IMR-90 (cell line): ENCODE measurements at regions not wholly inside any gene's neighbourhood (a gene's known extent, or its start where the extent isn't known, plus 50 kb on each side); places are given as distances from the start of the nearest gene placed in this dataset.

Experiments used
- ATAC-seq: fragments of 200-7000 bp; cut with Tn5 transposase; 2 replicates; pipeline ENCODE4 v1.9.1; 2020; ENCODE audit warnings: low read depth, mild to moderate bottlenecking, moderate library complexity
- BruUV-seq: library from RNA; stranded (reverse); fragments of 400-500 nt; replicated peaks from 2 replicates; lab custom pipeline; 2021; lab: Mats Ljungman, UMichigan
- CTCF ChIA-PET: fragments of 300-600 bp; formaldehyde crosslinking; extraction: SDS; loops from one replicate; lab custom pipeline; 2021; ENCODE audit warnings: antibody characterized with exemption; lab: Yijun Ruan, JAX
- POLR2A ChIA-PET: fragments of 300-600 bp; sonication (Branson Sonifier 250); formaldehyde crosslinking; loops from one replicate; lab custom pipeline; 2022; ENCODE audit warnings: antibody characterized with exemption; ENCODE audit not compliant: unreplicated experiment; lab: Charles Lee
- DNase-seq: peaks from one replicate; pipeline ENCODE4 v3.0.0; 2013
- H2AFZ ChIP-seq: replicated peaks from 2 replicates; pipeline ENCODE3; 2013; ENCODE audit warnings: low read length, mild to moderate bottlenecking; ENCODE audit not compliant: poor library complexity
- H2AK5ac ChIP-seq: 2 replicates; pipeline ENCODE4 v1.6.1; 2013; ENCODE audit warnings: low read depth, low read length, inconsistent platforms
- H2AK9ac ChIP-seq: replicated peaks from 2 replicates; pipeline ENCODE3; 2013; ENCODE audit warnings: mild to moderate bottlenecking, low read depth, low read length, moderate library complexity; ENCODE audit not compliant: poor library complexity
- H2BK120ac ChIP-seq: 2 replicates; pipeline ENCODE4 v1.6.1; 2013; ENCODE audit warnings: low read depth, low read length, inconsistent platforms
- H2BK15ac ChIP-seq: 3 replicates; pipeline ENCODE4 v1.6.1; 2013; ENCODE audit warnings: low read depth, low read length, inconsistent platforms
- H2BK20ac ChIP-seq: 2 replicates; pipeline ENCODE4 v1.6.1; 2013; ENCODE audit warnings: low read depth, mild to moderate bottlenecking, inconsistent platforms, low read length, moderate library complexity
- H2BK5ac ChIP-seq: 2 replicates; pipeline ENCODE4 v1.6.1; 2013; ENCODE audit warnings: mild to moderate bottlenecking, low read depth, low read length, inconsistent platforms; ENCODE audit not compliant: poor library complexity, severe bottlenecking
- H3K14ac ChIP-seq: replicated peaks from 2 replicates; pipeline ENCODE4 v1.6.1; 2013; ENCODE audit warnings: low read depth, low read length, inconsistent platforms
- H3K18ac ChIP-seq: 2 replicates; pipeline ENCODE4 v1.6.1; 2013; ENCODE audit warnings: low read depth, low read length, control low read depth
- H3K23ac ChIP-seq: 2 replicates; pipeline ENCODE4 v1.6.1; 2013; ENCODE audit warnings: low read depth, low read length, inconsistent platforms
- H3K27ac ChIP-seq: 2 replicates; pipeline ENCODE4 v1.5.1; 2013; ENCODE audit warnings: mild to moderate bottlenecking, control low read depth, low read length; ENCODE audit not compliant: insufficient read depth
- H3K27me3 ChIP-seq: 2 replicates; pipeline ENCODE4 v1.6.1; 2013; ENCODE audit warnings: low read length; ENCODE audit not compliant: control insufficient read depth, insufficient read depth
- H3K36me3 ChIP-seq: 2 replicates; pipeline ENCODE4 v1.6.1; 2013; ENCODE audit warnings: low read length, mixed read lengths; ENCODE audit not compliant: control insufficient read depth, insufficient read depth
- H3K4ac ChIP-seq: 2 replicates; pipeline ENCODE4 v1.6.1; 2013; ENCODE audit warnings: low read depth, low read length, inconsistent platforms
- H3K4me1 ChIP-seq: 2 replicates; pipeline ENCODE4 v1.6.1; 2013; ENCODE audit warnings: low read length, mixed read lengths; ENCODE audit not compliant: control insufficient read depth, insufficient read depth
- H3K4me2 ChIP-seq: 2 replicates; pipeline ENCODE4 v1.6.1; 2013; ENCODE audit warnings: low read depth, mild to moderate bottlenecking, control low read depth, low read length, moderate library complexity
- H3K4me3 ChIP-seq: 2 replicates; pipeline ENCODE4 v1.5.1; 2013; ENCODE audit warnings: low read depth, mild to moderate bottlenecking, control low read depth, low read length, moderate library complexity; ENCODE audit not compliant: insufficient read depth
- H3K56ac ChIP-seq: 2 replicates; pipeline ENCODE4 v1.6.1; 2013; ENCODE audit warnings: low read length, inconsistent platforms; ENCODE audit not compliant: insufficient read depth; ENCODE audit errors: extremely low read depth
- H3K79me1 ChIP-seq, 2 experiments: 2 replicates each; pipeline ENCODE4 v1.6.1; 2013; ENCODE audit warnings: low read length in 2 of 2, inconsistent platforms in 1 of 2, low read depth in 1 of 2
- H3K9ac ChIP-seq: 2 replicates; pipeline ENCODE4 v1.6.1; 2013; ENCODE audit warnings: low read depth, low read length, control low read depth
- H3K9me1 ChIP-seq: 2 replicates; pipeline ENCODE4 v1.6.1; 2013; ENCODE audit warnings: low read length, inconsistent platforms; ENCODE audit not compliant: insufficient read depth
- H3K9me3 ChIP-seq: 2 replicates; pipeline ENCODE4 v1.6.1; 2013; ENCODE audit warnings: low read length; ENCODE audit not compliant: control insufficient read depth, insufficient read depth
- H4K20me1 ChIP-seq: 2 replicates; pipeline ENCODE4 v1.6.1; 2013; ENCODE audit warnings: low read length, inconsistent platforms; ENCODE audit not compliant: insufficient read depth
- H4K5ac ChIP-seq: 2 replicates; pipeline ENCODE4 v1.6.1; 2013; ENCODE audit warnings: mild to moderate bottlenecking, low read depth, low read length, control low read depth
- H4K8ac ChIP-seq, 2 experiments: 2 replicates each; pipeline ENCODE4 v1.6.1; 2013; ENCODE audit warnings: low read depth in 2 of 2, low read length in 2 of 2, control low read depth in 1 of 2, inconsistent platforms in 1 of 2
- H4K91ac ChIP-seq: 2 replicates; pipeline ENCODE4 v1.6.1; 2013; ENCODE audit warnings: low read depth, low read length, inconsistent platforms; ENCODE audit not compliant: insufficient read depth
- FOS ChIP-seq: fragments of 150-350 bp; IDR thresholded peaks from 2 replicates; pipeline ENCODE4 v1.6.1; 2016; ENCODE audit warnings: low read depth, low read length
- NFE2L2 ChIP-seq: fragments of 150-350 bp; IDR thresholded peaks from 2 replicates; pipeline ENCODE4 v1.6.1; 2016; ENCODE audit warnings: low read depth, mild to moderate bottlenecking, low read length
- RAD21 ChIP-seq: IDR thresholded peaks from 2 replicates; pipeline ENCODE4 v1.6.1; 2012; ENCODE audit warnings: low read length, improper control_type of control experiment
- SMC3 ChIP-seq: fragments of 150-350 bp; IDR thresholded peaks from 2 replicates; pipeline ENCODE4 v1.6.1; 2016; ENCODE audit warnings: low read depth, mild to moderate bottlenecking, antibody characterized with exemption, low read length, moderate library complexity
- USF2 ChIP-seq: fragments of 150-350 bp; IDR thresholded peaks from 2 replicates; pipeline ENCODE4 v1.6.1; 2017; ENCODE audit warnings: mild to moderate bottlenecking, antibody characterized with exemption, low read length, low read depth
- WGBS, 2 experiments: methylation state at CpG; one replicate each; pipeline versions ENCODE4 v1.1.5 to v1.1.7; 2013; ENCODE audit warnings: missing lambda C conversion rate in 2 of 2; ENCODE audit not compliant: insufficient read length in 1 of 2; ENCODE audit errors: extremely low coverage in 2 of 2; 5-methylcytosine and 5-hydroxymethylcytosine counted together
- dilution Hi-C: fragments of 300-500 bp; cut with HindIII; formaldehyde crosslinking; loops from one replicate; pipeline ENCODE4 v1.14.3; 2018; ENCODE audit warnings: low sequenced_read_pairs; ENCODE audit not compliant: unreplicated experiment
- in situ Hi-C: fragments of 300-500 bp; cut with MboI; formaldehyde crosslinking; loops from 3 replicates; pipeline ENCODE4 v1.14.3; 2019; ENCODE audit warnings: low sequenced_read_pairs, inconsistent platforms, mixed read lengths
- intact Hi-C: fragments of 100-400 bp; cut with micrococcal nuclease; formaldehyde crosslinking; loops from 2 replicates; pipeline ENCODE4 v1.10.0; 2022
- TF ChIP-seq, protein P1 (sequence below): conservative IDR thresholded peaks from 2 replicates; pipeline ENCODE4 v1.5.1; 2012; ENCODE audit warnings: mild to moderate bottlenecking, low read depth, low read length, improper control_type of control experiment

GRCh38 chr2:183248866-183249567 lies 124.8 kb downstream of the NUP35 start:
- peak; percentile 50 for TF ChIP-seq RAD21
- TF ChIP-seq, protein P1, sequence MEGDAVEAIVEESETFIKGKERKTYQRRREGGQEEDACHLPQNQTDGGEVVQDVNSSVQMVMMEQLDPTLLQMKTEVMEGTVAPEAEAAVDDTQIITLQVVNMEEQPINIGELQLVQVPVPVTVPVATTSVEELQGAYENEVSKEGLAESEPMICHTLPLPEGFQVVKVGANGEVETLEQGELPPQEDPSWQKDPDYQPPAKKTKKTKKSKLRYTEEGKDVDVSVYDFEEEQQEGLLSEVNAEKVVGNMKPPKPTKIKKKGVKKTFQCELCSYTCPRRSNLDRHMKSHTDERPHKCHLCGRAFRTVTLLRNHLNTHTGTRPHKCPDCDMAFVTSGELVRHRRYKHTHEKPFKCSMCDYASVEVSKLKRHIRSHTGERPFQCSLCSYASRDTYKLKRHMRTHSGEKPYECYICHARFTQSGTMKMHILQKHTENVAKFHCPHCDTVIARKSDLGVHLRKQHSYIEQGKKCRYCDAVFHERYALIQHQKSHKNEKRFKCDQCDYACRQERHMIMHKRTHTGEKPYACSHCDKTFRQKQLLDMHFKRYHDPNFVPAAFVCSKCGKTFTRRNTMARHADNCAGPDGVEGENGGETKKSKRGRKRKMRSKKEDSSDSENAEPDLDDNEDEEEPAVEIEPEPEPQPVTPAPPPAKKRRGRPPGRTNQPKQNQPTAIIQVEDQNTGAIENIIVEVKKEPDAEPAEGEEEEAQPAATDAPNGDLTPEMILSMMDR = peak; percentile 55
- no peak for TF ChIP-seq NFE2L2
- TF ChIP-seq USF2 = no peak
- TF ChIP-seq FOS = no peak
- TF ChIP-seq SMC3 = 0 out of 2 replicates have a peak, but pooled peaks have one; percentile 32
- CTCF ChIA-PET = interaction anchor here (0.6 to 1.3 kb wide), 8 partner anchors 9 to 805 kb away, joined by 3 to 7 read pairs (median 3); no protein-coding TSS in a partner anchor
- no peaks in the 10 kb centered on the region for H3K27me3 ChIP-seq
- H3K14ac ChIP-seq = no peak overlapping the region
- no peak overlapping the region for H4K91ac ChIP-seq
- no peak overlapping the region for H3K23ac ChIP-seq
- no CpG with 5 or more reads among the region's 1 CpG for WGBS, 2 experiments
- no peak overlapping the region for H2BK120ac ChIP-seq
- no peaks in the 10 kb centered on the region for H3K36me3 ChIP-seq
- no peak overlapping the region for H2BK20ac ChIP-seq
- H4K5ac ChIP-seq = no peak overlapping the region
- H2BK15ac ChIP-seq = no peak overlapping the region
- H3K4me2 ChIP-seq = no peak overlapping the region
- POLR2A ChIA-PET = no interaction called here
- H3K18ac ChIP-seq = no peak overlapping the region
- no peak overlapping the region for H4K8ac ChIP-seq
- H3K56ac ChIP-seq = no peak overlapping the region
- intact Hi-C loops = loop anchor here (10.0 kb wide), 1 partner anchor 1036 kb away; no protein-coding TSS in a partner anchor
- in situ Hi-C loops = no loop called here
- H2AFZ ChIP-seq = no peak overlapping the region
- H3K9ac ChIP-seq = no peak overlapping the region
- no peaks in the 10 kb centered on the region for H3K79me1 ChIP-seq
- no peak overlapping the region for H2AK9ac ChIP-seq
- no peak overlapping the region for H3K4ac ChIP-seq
- H3K4me1 ChIP-seq = no peaks in the 10 kb centered on the region
- H3K9me1 ChIP-seq = no peaks in the 10 kb centered on the region
- H2AK5ac ChIP-seq = no peak overlapping the region
- BruUV-seq = no TSS peak
- ATAC-seq (peak; percentile 72), DNase-seq (peak; percentile 23)
- no peak overlapping the region for H3K27ac ChIP-seq
- H2BK5ac ChIP-seq = no peak overlapping the region
- no peaks in the 10 kb centered on the region for H4K20me1 ChIP-seq
- H3K9me3 ChIP-seq = no peaks in the 10 kb centered on the region
- H3K4me3 ChIP-seq = no peak overlapping the region
- dilution Hi-C loops = no loop called here
